Mesenchymal stem cell (in vitro differentiated cells and primary cell): ENCODE measurements at regions not wholly inside any gene's neighbourhood (a gene's known extent, or its start where the extent isn't known, plus 50 kb on each side); places are given as distances from the start of the nearest gene placed in this dataset.

Experiments
- DNase-seq: peaks from one replicate; pipeline ENCODE4 v3.0.0-alpha.2; 2013
- H2AFZ ChIP-seq: one replicate; pipeline ENCODE4 v1.6.1; 2013; ENCODE audit warnings: low read depth, mild to moderate bottlenecking, control low read depth, inconsistent platforms, low read length, moderate library complexity
- H2AK5ac ChIP-seq: 2 replicates; pipeline ENCODE4 v1.6.1; 2013; ENCODE audit warnings: low read length, moderate library complexity, mild to moderate bottlenecking, inconsistent platforms; ENCODE audit not compliant: severe bottlenecking
- H2BK120ac ChIP-seq: one replicate; pipeline ENCODE4 v1.6.1; 2013; ENCODE audit warnings: low read depth, mild to moderate bottlenecking, inconsistent platforms, low read length, moderate library complexity
- H2BK12ac ChIP-seq, 2 experiments: one replicate each; pipeline ENCODE4 v1.6.1; 2013; ENCODE audit warnings: inconsistent platforms in 2 of 2, low read length in 2 of 2, mild to moderate bottlenecking in 2 of 2, moderate library complexity in 2 of 2, control low read depth in 1 of 2
- H2BK15ac ChIP-seq: one replicate; pipeline ENCODE4 v1.6.1; 2013; ENCODE audit warnings: mild to moderate bottlenecking, low read depth, inconsistent platforms; ENCODE audit not compliant: poor library complexity, severe bottlenecking
- H2BK5ac ChIP-seq: 2 replicates; pipeline ENCODE4 v1.6.1; 2013; ENCODE audit warnings: low read depth, mild to moderate bottlenecking, low read length, control low read depth, inconsistent platforms; ENCODE audit not compliant: poor library complexity, severe bottlenecking
- H3K14ac ChIP-seq, 2 experiments: one replicate each; pipeline ENCODE4 v1.6.1; 2013; ENCODE audit warnings: inconsistent platforms in 2 of 2, low read length in 2 of 2, control low read depth in 1 of 2, mild to moderate bottlenecking in 1 of 2, moderate library complexity in 1 of 2
- H3K18ac ChIP-seq, 2 experiments: one replicate each; pipeline ENCODE4 v1.6.1; 2013; ENCODE audit warnings: inconsistent platforms in 2 of 2, low read length in 2 of 2, control low read depth in 1 of 2, low read depth in 1 of 2, mild to moderate bottlenecking in 1 of 2
- H3K23ac ChIP-seq, 2 experiments: one replicate each; pipeline ENCODE4 v1.6.1; 2013; ENCODE audit warnings: inconsistent platforms in 2 of 2, low read length in 2 of 2, mild to moderate bottlenecking in 2 of 2, moderate library complexity in 2 of 2, control low read depth in 1 of 2
- H3K27ac ChIP-seq: 2 replicates; pipeline ENCODE4 v1.5.1; 2013; ENCODE audit warnings: mild to moderate bottlenecking, moderate library complexity, low read length, control low read depth, inconsistent platforms; ENCODE audit not compliant: poor library complexity, severe bottlenecking
- H3K27me3 ChIP-seq, 2 experiments: 2 replicates each; pipeline versions ENCODE4 v1.6.1 to v1.7.0; 2013; ENCODE audit warnings: low read length in 2 of 2, mild to moderate bottlenecking in 2 of 2, moderate library complexity in 2 of 2, control low read depth in 1 of 2, inconsistent platforms in 1 of 2; ENCODE audit not compliant: control insufficient read depth in 1 of 2, insufficient read depth in 1 of 2
- H3K36me3 ChIP-seq, 2 experiments: 2 replicates each; pipeline versions ENCODE4 v1.6.1 to v1.7.0; 2013; ENCODE audit warnings: low read length in 2 of 2, control low read depth in 1 of 2, inconsistent platforms in 1 of 2, low read depth in 1 of 2, mild to moderate bottlenecking in 1 of 2; ENCODE audit not compliant: insufficient read depth in 2 of 2, control insufficient read depth in 1 of 2
- H3K4ac ChIP-seq, 2 experiments: one replicate each; pipeline ENCODE4 v1.6.1; 2013; ENCODE audit warnings: inconsistent platforms in 2 of 2, low read length in 2 of 2, mild to moderate bottlenecking in 2 of 2, moderate library complexity in 2 of 2, control low read depth in 1 of 2, low read depth in 1 of 2
- H3K4me1 ChIP-seq: 2 replicates; pipeline ENCODE4 v1.6.1; 2013; ENCODE audit warnings: low read depth, low read length, control low read depth; ENCODE audit not compliant: control insufficient read depth, insufficient read depth
- H3K4me2 ChIP-seq: 2 replicates; pipeline ENCODE4 v1.6.1; 2013; ENCODE audit warnings: low read length, mild to moderate bottlenecking, inconsistent platforms; ENCODE audit not compliant: poor library complexity, severe bottlenecking
- H3K4me3 ChIP-seq, 2 experiments: 2 replicates each; pipeline versions ENCODE4 v1.5.1 to v1.7.0; 2013; ENCODE audit warnings: low read length in 2 of 2, mild to moderate bottlenecking in 2 of 2, control low read depth in 1 of 2, low read depth in 1 of 2; ENCODE audit not compliant: insufficient read depth in 1 of 2
- H3K79me1 ChIP-seq: replicated peaks from 2 replicates; pipeline ENCODE4 v1.6.1; 2013; ENCODE audit warnings: mild to moderate bottlenecking, control low read depth, low read length, inconsistent platforms; ENCODE audit not compliant: poor library complexity, severe bottlenecking
- H3K9ac ChIP-seq: 2 replicates; pipeline ENCODE4 v1.7.0; 2013; ENCODE audit warnings: mild to moderate bottlenecking, low read length, moderate library complexity
- H3K9me3 ChIP-seq: 2 replicates; pipeline ENCODE4 v1.7.0; 2013; ENCODE audit warnings: mild to moderate bottlenecking, low read length; ENCODE audit not compliant: control insufficient read depth
- H4K8ac ChIP-seq: one replicate; pipeline ENCODE4 v1.6.1; 2013; ENCODE audit warnings: inconsistent platforms, mild to moderate bottlenecking, low read length, moderate library complexity
- H4K91ac ChIP-seq: one replicate; pipeline ENCODE4 v1.6.1; 2013; ENCODE audit warnings: mild to moderate bottlenecking, low read length, inconsistent platforms
- WGBS: methylation state at CpG from one replicate; pipeline ENCODE4 v1.1.7; 2013; ENCODE audit warnings: mixed read lengths; 5-methylcytosine and 5-hydroxymethylcytosine counted together

DNA sequence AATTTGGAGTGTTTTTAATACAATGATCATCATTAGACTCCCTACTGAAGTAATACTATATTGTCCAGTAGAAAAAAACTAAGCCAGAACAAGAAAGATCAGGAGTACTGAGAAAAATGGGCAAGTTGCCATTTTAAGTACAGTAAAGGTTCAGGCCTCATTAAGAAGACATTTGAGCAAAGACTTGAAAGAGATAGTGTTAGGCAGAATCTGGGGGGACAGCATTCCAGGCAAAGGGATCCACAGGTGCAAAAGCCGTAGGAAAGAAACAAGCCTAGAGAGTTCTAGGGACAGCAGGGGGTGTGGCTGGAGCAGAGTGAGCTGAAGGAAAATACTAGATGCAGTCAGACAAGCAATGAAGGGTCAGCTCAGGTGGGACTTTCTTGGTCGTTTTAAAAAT, 58.1 kb upstream of the INTU start:
- no peak overlapping the region for H4K91ac ChIP-seq
- H3K9ac ChIP-seq = no peak overlapping the region
- no peak overlapping the region for H3K14ac ChIP-seq
- no peak overlapping the region for H3K4ac ChIP-seq
- no peak overlapping the region for H3K23ac ChIP-seq
- H2BK120ac ChIP-seq = no peak overlapping the region
- no peak overlapping the region for H3K4me3 ChIP-seq
- no peak overlapping the region for H2BK15ac ChIP-seq
- H3K4me2 ChIP-seq = no peak overlapping the region
- no peak overlapping the region for H2AK5ac ChIP-seq
- H2BK5ac ChIP-seq = no peak overlapping the region
- H2AFZ ChIP-seq = no peak overlapping the region
- no peak for DNase-seq
- no peak overlapping the region for H3K27ac ChIP-seq
- H4K8ac ChIP-seq = no peak overlapping the region
- H3K9me3 ChIP-seq = no peaks in the 10 kb centered on the region
- WGBS = 86% methylated on average over 1 of the region's 2 CpGs
- no peak overlapping the region for H2BK12ac ChIP-seq
- H3K4me1 ChIP-seq = no peaks in the 10 kb centered on the region
- no peaks in the 10 kb centered on the region for H3K27me3 ChIP-seq
- H3K36me3 ChIP-seq = no peaks in the 10 kb centered on the region
- no peaks in the 10 kb centered on the region for H3K79me1 ChIP-seq
- no peak overlapping the region for H3K18ac ChIP-seq

DNA sequence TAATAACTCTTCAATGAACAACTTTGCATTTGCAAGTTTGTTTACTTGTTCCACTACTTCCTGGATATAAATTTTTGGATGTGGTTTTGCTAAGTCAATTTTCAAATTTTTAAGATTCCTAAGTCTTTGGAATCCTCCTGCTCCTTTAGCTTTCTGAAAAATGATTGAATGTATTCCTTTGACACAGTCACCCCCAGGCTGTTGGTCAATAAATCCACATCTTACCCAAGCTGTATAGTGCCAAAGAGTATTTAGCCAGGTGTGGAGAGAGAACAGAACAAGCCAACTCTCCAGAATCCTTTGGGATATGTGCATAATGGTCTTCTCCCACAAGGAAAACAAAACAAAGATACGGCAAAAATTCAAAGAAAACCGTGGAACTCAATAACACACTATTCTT, 56.9 kb upstream of the INTU start:
- Histone ChIP-seq H4K8ac (no peak overlapping the region), H3K23ac (no peak overlapping the region), H3K27ac (no peak overlapping the region), H2BK5ac (no peak overlapping the region), H3K4ac (no peak overlapping the region), H3K14ac (no peak overlapping the region), H3K4me3 (no peak overlapping the region), H4K91ac (no peak overlapping the region), H3K9ac (no peak overlapping the region), H3K9me3 (no peaks in the 10 kb centered on the region), H3K4me1 (no peaks in the 10 kb centered on the region), H3K27me3 (no peaks in the 10 kb centered on the region), H3K36me3 (no peaks in the 10 kb centered on the region), H3K4me2 (no peak overlapping the region), H2AK5ac (no peak overlapping the region), H3K18ac (no peak overlapping the region), H2BK12ac (no peak overlapping the region), H2BK120ac (no peak overlapping the region), H3K79me1 (no peaks in the 10 kb centered on the region), H2BK15ac (no peak overlapping the region), H2AFZ (no peak overlapping the region)
- WGBS = 80% methylated on average over 1 of the region's 2 CpGs
- DNase-seq = peak; percentile 1

DNA sequence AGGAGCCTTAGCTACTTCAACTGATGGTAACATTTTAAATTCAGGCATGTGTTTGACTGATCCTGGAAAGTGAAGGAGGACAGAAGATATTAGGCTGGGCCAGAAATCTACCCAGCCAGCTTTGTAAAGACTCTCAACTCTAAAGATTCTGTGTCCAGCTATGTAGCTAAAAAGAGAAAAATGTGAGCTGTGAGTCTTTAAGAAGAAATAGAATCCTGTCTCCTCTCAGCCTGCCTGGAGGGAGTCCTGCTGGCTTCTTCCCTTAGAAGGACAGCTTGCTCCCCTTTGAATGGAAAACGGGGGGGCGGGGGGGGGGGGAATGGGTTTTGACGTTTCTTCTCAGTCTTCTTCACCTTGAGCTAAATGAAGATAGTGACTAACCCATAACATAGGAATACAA, 54.3 kb upstream of the INTU start:
- no peaks in the 10 kb centered on the region for H3K27me3 ChIP-seq
- H2BK15ac ChIP-seq = no peak overlapping the region
- DNase-seq = no peak
- H3K79me1 ChIP-seq = no peaks in the 10 kb centered on the region
- no peak overlapping the region for H3K4me3 ChIP-seq
- no peak overlapping the region for H3K27ac ChIP-seq
- H2AFZ ChIP-seq = no peak overlapping the region
- H2BK120ac ChIP-seq = no peak overlapping the region
- H2BK12ac ChIP-seq = no peak overlapping the region
- no peak overlapping the region for H3K18ac ChIP-seq
- H4K91ac ChIP-seq = no peak overlapping the region
- no CpG with 5 or more reads among the region's 3 CpGs for WGBS
- no peak overlapping the region for H3K4ac ChIP-seq
- no peak overlapping the region for H3K9ac ChIP-seq
- H3K9me3 ChIP-seq = no peaks in the 10 kb centered on the region
- no peak overlapping the region for H3K4me2 ChIP-seq
- H3K23ac ChIP-seq = no peak overlapping the region
- no peak overlapping the region for H2AK5ac ChIP-seq
- H3K14ac ChIP-seq = no peak overlapping the region
- no peaks in the 10 kb centered on the region for H3K4me1 ChIP-seq
- H4K8ac ChIP-seq = no peak overlapping the region
- H2BK5ac ChIP-seq = no peak overlapping the region
- H3K36me3 ChIP-seq = no peaks in the 10 kb centered on the region

DNA sequence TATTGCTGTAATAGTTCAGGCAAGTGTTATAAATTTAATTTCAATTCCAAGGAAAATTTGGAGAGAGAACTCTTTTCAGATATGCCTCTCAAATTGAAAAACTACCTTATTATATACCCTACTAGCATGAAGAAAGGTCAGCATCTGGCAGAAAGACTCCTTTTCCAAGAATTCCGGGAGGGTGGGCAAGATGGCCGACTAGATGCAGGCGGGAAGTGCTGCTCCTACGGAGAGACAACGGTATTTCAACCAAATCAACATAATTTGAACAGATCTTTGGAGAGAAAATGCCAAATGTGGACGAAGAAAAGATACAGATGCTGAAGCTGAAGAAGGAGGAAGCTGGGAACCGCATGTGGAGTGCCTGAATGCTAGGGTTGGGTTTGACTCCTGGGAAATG, 53.8 kb upstream of the INTU start:
- H3K18ac ChIP-seq = no peak overlapping the region
- no peak overlapping the region for H2BK12ac ChIP-seq
- no peak overlapping the region for H3K14ac ChIP-seq
- H3K27ac ChIP-seq = no peak overlapping the region
- no peak overlapping the region for H3K9ac ChIP-seq
- H2BK15ac ChIP-seq = no peak overlapping the region
- no peak overlapping the region for H3K23ac ChIP-seq
- DNase-seq = no peak
- H4K91ac ChIP-seq = no peak overlapping the region
- H3K4me3 ChIP-seq = no peak overlapping the region
- H3K4me2 ChIP-seq = no peak overlapping the region
- H4K8ac ChIP-seq = no peak overlapping the region
- H3K4ac ChIP-seq = no peak overlapping the region
- H3K79me1 ChIP-seq = no peaks in the 10 kb centered on the region
- no peaks in the 10 kb centered on the region for H3K9me3 ChIP-seq
- H3K27me3 ChIP-seq = no peaks in the 10 kb centered on the region
- H2BK120ac ChIP-seq = no peak overlapping the region
- H3K4me1 ChIP-seq = no peaks in the 10 kb centered on the region
- WGBS = 93% methylated on average over 7 of the region's 7 CpGs
- H2AFZ ChIP-seq = no peak overlapping the region
- H2AK5ac ChIP-seq = no peak overlapping the region
- no peaks in the 10 kb centered on the region for H3K36me3 ChIP-seq
- no peak overlapping the region for H2BK5ac ChIP-seq
